Progenitor cell of endocrine pancreas (in vitro differentiated cells): ENCODE measurements at regions not wholly inside any gene's neighbourhood (a gene's known extent, or its start where the extent isn't known, plus 50 kb on each side); places are given as distances from the start of the nearest gene placed in this dataset.

Source experiments
- DNase-seq: peaks from one replicate; pipeline ENCODE4 v3.0.0; 2021; ENCODE audit warnings: low spot score; ENCODE audit not compliant: unreplicated experiment
- H3K27ac Mint-ChIP-seq: 2 replicates; pipeline ENCODE4 v1.8.0; 2021; ENCODE audit warnings: mild to moderate bottlenecking, moderate library complexity, mixed read lengths
- H3K27me3 Mint-ChIP-seq: 2 replicates; pipeline ENCODE4 v1.8.0; 2021; ENCODE audit warnings: mixed read lengths
- H3K36me3 Mint-ChIP-seq: 2 replicates; pipeline ENCODE4 v1.8.0; 2022; ENCODE audit warnings: mixed read lengths; ENCODE audit not compliant: insufficient read depth
- H3K4me1 Mint-ChIP-seq: 2 replicates; pipeline ENCODE4 v1.8.0; 2021; ENCODE audit warnings: low read depth, mixed read lengths
- H3K4me3 Mint-ChIP-seq: 2 replicates; pipeline ENCODE4 v1.8.0; 2021; ENCODE audit warnings: low read depth, mild to moderate bottlenecking, moderate library complexity, mixed read lengths
- H3K9me3 Mint-ChIP-seq: 2 replicates; pipeline ENCODE4 v1.8.0; 2021; ENCODE audit warnings: low read depth, mixed read lengths
- CTCF ChIP-seq: fragments of 200-600 bp; sonication (generic); IDR thresholded peaks from one replicate; pipeline ENCODE4 v1.5.0; 2021; ENCODE audit warnings: antibody characterized with exemption, mild to moderate bottlenecking; ENCODE audit not compliant: unreplicated experiment

GRCh38 chr3:166127969-166128368, 290.7 kb upstream of the BCHE start:
- Mint-ChIP-seq H3K4me3 (no peak overlapping the region), H3K9me3 (peaks cover 18% of the 10 kb centered on the region), H3K27me3 (no peaks in the 10 kb centered on the region), H3K4me1 (no peaks in the 10 kb centered on the region), H3K36me3 (no peaks in the 10 kb centered on the region), H3K27ac (no peak overlapping the region)
- no peak for DNase-seq
- TF ChIP-seq CTCF = no peak

GRCh38 chr3:166125179-166125578, 288.0 kb upstream of the BCHE start:
- no peaks in the 10 kb centered on the region for H3K9me3 Mint-ChIP-seq
- H3K4me3 Mint-ChIP-seq = no peak overlapping the region
- no peaks in the 10 kb centered on the region for H3K36me3 Mint-ChIP-seq
- no peaks in the 10 kb centered on the region for H3K4me1 Mint-ChIP-seq
- no peak overlapping the region for H3K27ac Mint-ChIP-seq
- TF ChIP-seq CTCF = no peak
- H3K27me3 Mint-ChIP-seq = no peaks in the 10 kb centered on the region
- no peak for DNase-seq

- no peak overlapping the region for H3K27ac Mint-ChIP-seq
- no peak for TF ChIP-seq CTCF
- no peak overlapping the region for H3K4me3 Mint-ChIP-seq
- H3K4me1 Mint-ChIP-seq = no peaks in the 10 kb centered on the region
- no peaks in the 10 kb centered on the region for H3K27me3 Mint-ChIP-seq
- no peaks in the 10 kb centered on the region for H3K36me3 Mint-ChIP-seq
- no peak for DNase-seq
- H3K9me3 Mint-ChIP-seq = peaks cover 4% of the 10 kb centered on the region
Measured at GRCh38 chr3:166123576-166123975, 286.4 kb upstream of the BCHE start.

GRCh38 chr3:166123088-166123487, 285.9 kb upstream of the BCHE start:
- Mint-ChIP-seq H3K27ac (no peak overlapping the region), H3K4me3 (no peak overlapping the region), H3K9me3 (peaks cover 7% of the 10 kb centered on the region), H3K36me3 (no peaks in the 10 kb centered on the region), H3K4me1 (no peaks in the 10 kb centered on the region), H3K27me3 (no peaks in the 10 kb centered on the region)
- no peak for DNase-seq
- no peak for TF ChIP-seq CTCF

GRCh38 chr3:166118049-166118448, 280.8 kb upstream of the BCHE start:
- Mint-ChIP-seq H3K4me1 (no peaks in the 10 kb centered on the region), H3K9me3 (peaks cover 10% of the 10 kb centered on the region), H3K27ac (no peak overlapping the region), H3K4me3 (no peak overlapping the region), H3K36me3 (no peaks in the 10 kb centered on the region), H3K27me3 (no peaks in the 10 kb centered on the region)
- no peak for TF ChIP-seq CTCF
- no peak for DNase-seq
